HEK293T (cell line): ENCODE measurements at regions not wholly inside any gene's neighbourhood (a gene's known extent, or its start where the extent isn't known, plus 50 kb on each side); places are given as distances from the start of the nearest gene placed in this dataset.

Experiments
- BHLHE40 ChIP-seq: fragments of 450-650 bp; IDR thresholded peaks from 2 replicates; pipeline ENCODE4 v1.6.1; 2016; ENCODE audit warnings: mild to moderate bottlenecking, moderate library complexity, borderline replicate concordance
- CTBP1 ChIP-seq: fragments of 450-650 bp; IDR thresholded peaks from 2 replicates; pipeline ENCODE4 v1.6.1; 2016; ENCODE audit warnings: borderline replicate concordance
- ELF4 ChIP-seq: fragments of 450-650 bp; IDR thresholded peaks from 2 replicates; pipeline ENCODE4 v1.6.1; 2017; ENCODE audit warnings: antibody characterized with exemption
- FOXA1 ChIP-seq: fragments of 450-650 bp; IDR thresholded peaks from 2 replicates; pipeline ENCODE4 v1.6.1; 2016; ENCODE audit warnings: mild to moderate bottlenecking
- FOXK2 ChIP-seq: fragments of 450-650 bp; IDR thresholded peaks from 2 replicates; pipeline ENCODE4 v1.6.1; 2016; ENCODE audit warnings: mild to moderate bottlenecking
- FOXM1 ChIP-seq: fragments of 450-650 bp; IDR thresholded peaks from 2 replicates; pipeline ENCODE4 v1.6.1; 2017; ENCODE audit warnings: mild to moderate bottlenecking, borderline replicate concordance
- HDGF ChIP-seq: fragments of 450-650 bp; IDR thresholded peaks from 2 replicates; pipeline ENCODE4 v1.6.1; 2017; ENCODE audit warnings: antibody characterized with exemption, borderline replicate concordance
- L3MBTL2 ChIP-seq: fragments of 450-650 bp; conservative IDR thresholded peaks from 2 replicates; pipeline ENCODE4 v1.6.1; 2016; ENCODE audit warnings: mild to moderate bottlenecking
- NFRKB ChIP-seq: fragments of 450-650 bp; IDR thresholded peaks from 2 replicates; pipeline ENCODE4 v1.6.1; 2016; ENCODE audit warnings: mild to moderate bottlenecking, moderate library complexity
- SP1 ChIP-seq: fragments of 450-650 bp; IDR thresholded peaks from 2 replicates; pipeline ENCODE4 v1.6.1; 2017
- SUZ12 ChIP-seq: fragments of 450-650 bp; IDR thresholded peaks from 2 replicates; pipeline ENCODE4 v1.6.1; 2016; ENCODE audit warnings: mild to moderate bottlenecking
- TARDBP ChIP-seq: fragments of 450-650 bp; IDR thresholded peaks from 2 replicates; pipeline ENCODE4 v1.6.1; 2016
- TF ChIP-seq, protein P1 (sequence below): fragments of 450-650 bp; IDR thresholded peaks from 2 replicates; pipeline ENCODE4 v1.6.1; 2016

GRCh38 chr20:59525500-59526241, 78.7 kb upstream of the PHACTR3 start:
- TF ChIP-seq SUZ12 (no peak), NFRKB (no peak), L3MBTL2 (no peak), SP1 (no peak), FOXM1 (no peak), FOXK2 (no peak), TARDBP (no peak), HDGF (no peak), FOXA1 (no peak), ELF4 (no peak), BHLHE40 (no peak), CTBP1 (no peak)
- TF ChIP-seq, protein P1, sequence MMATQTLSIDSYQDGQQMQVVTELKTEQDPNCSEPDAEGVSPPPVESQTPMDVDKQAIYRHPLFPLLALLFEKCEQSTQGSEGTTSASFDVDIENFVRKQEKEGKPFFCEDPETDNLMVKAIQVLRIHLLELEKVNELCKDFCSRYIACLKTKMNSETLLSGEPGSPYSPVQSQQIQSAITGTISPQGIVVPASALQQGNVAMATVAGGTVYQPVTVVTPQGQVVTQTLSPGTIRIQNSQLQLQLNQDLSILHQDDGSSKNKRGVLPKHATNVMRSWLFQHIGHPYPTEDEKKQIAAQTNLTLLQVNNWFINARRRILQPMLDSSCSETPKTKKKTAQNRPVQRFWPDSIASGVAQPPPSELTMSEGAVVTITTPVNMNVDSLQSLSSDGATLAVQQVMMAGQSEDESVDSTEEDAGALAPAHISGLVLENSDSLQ, result no peak
